GM10266 (cell line): ENCODE measurements at regions not wholly inside any gene's neighbourhood (a gene's known extent, or its start where the extent isn't known, plus 50 kb on each side); places are given as distances from the start of the nearest gene placed in this dataset.

Experiments
- DNase-seq: peaks from one replicate; pipeline ENCODE4 v3.0.0; 2012; ENCODE audit errors: extremely low spot score
- CTCF ChIP-seq: IDR thresholded peaks from 2 replicates; pipeline ENCODE4 v1.5.1; 2012; ENCODE audit warnings: mild to moderate bottlenecking, low read depth; ENCODE audit not compliant: control insufficient read depth, insufficient read depth; ENCODE audit errors: missing control alignments

DNA sequence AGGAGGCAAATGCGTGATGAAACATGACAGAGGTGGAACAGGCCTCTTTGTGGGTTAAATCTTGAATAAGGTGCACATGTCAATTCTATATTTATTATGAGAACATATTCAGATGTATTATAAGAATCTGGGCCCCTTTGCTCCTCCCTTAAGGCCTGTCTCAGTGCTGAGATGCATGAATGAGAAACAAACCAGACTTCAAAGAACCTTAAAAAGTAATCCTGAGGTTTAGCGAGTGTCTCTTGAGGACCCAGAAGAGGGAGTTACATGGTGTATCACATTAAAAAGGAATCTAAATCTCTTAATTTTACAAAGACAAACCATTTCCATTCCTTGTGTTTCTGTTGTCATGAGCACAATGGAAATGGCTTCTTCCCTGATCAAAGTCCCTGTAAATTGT, 170.9 kb upstream of the TBC1D5 start:
- no peak for TF ChIP-seq CTCF
- DNase-seq, result no peak

GRCh38 chr3:17911986-17912760, 169.7 kb upstream of the TBC1D5 start:
- no peak for DNase-seq
- TF ChIP-seq CTCF, result no peak

GRCh38 chr3:17910922-17911321, 168.5 kb upstream of the TBC1D5 start:
- TF ChIP-seq CTCF, result no peak
- no peak for DNase-seq

DNA sequence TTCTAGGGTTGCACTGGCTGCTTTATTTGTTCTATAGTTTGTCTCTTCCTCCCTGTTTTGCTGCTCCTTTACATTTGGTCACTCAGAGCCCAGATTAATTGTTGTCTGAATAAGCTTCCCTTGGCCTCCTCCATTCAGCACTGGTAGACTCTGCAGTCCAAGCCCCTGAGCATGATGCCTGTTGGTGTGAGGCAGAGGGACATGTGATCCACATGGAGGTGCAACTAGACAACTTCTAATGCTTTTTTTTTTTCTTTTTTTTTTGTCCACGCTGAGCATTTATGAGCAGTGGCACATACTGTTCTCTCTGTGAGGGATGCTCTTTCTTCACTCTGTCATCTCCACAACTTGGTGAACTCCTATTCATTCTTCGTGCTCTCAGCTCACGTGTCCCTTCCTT, 167.3 kb upstream of the TBC1D5 start:
- DNase-seq, result no peak
- no peak for TF ChIP-seq CTCF

GRCh38 chr3:17908399-17909191, 166.2 kb upstream of the TBC1D5 start:
- DNase-seq, result no peak
- TF ChIP-seq CTCF, result no peak

GRCh38 chr3:17905996-17906395, 163.6 kb upstream of the TBC1D5 start:
- TF ChIP-seq CTCF, result no peak
- no peak for DNase-seq

- no peak for TF ChIP-seq CTCF
- peak; percentile 8 for DNase-seq
Measured at GRCh38 chr3:17901893-17902292, 159.5 kb upstream of the TBC1D5 start.
